ENCODE measurements at regions not wholly inside any gene's neighbourhood (a gene's known extent, or its start where the extent isn't known, plus 50 kb on each side); places are given as distances from the start of the nearest gene placed in this dataset.

DNA sequence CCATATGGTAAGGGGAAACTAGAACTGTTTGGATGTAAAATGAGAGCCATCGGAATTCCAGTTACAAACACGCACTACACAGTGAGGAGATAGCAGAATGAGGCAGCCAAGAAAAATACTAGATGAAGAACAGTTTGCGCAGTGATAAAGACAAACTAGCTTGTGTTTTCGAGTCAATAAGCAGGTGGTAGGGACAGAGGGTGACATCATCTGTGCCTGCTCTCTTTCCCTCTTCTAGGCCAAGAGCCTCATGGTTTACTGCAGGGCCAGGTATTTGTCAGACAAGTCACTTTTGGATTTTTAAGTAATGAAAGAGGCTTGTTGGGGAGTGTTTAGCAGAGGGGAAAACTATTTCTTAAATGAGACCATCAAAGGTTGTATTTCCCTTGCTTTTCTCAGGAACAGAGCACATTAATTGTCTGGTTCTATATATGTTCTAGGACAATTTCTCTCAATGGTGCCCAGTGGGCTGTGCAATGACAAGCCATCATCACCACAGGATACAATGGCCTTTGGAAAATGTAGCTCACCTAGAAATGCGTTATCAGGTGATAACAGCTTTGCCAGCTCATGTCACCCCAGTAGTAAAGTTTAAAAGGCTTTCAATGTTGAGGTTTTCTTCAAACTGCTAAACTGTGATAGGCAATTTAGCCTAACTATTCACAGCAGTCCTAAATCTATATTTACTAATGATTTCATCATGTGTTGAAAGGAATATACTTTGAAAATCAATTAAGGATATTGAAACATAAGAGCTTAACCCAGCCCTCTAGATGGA lies 1210.3 kb upstream of the ZEB2 start:
- Histone ChIP-seq H3K36me3 (no peaks in the 10 kb centered on the region), H3K27me3 (no peaks in the 10 kb centered on the region), H3K27ac (no peak overlapping the region), H3K4me3 (ENCODE audit: low read depth in 1 of 2, low read length in 1 of 2) (no peak overlapping the region), H3K9me3 (no peaks in the 10 kb centered on the region), H3K4me1 (ENCODE audit: control insufficient read depth in 1 of 2, insufficient read depth in 1 of 2, low read depth in 1 of 2, low read length in 1 of 2) (peaks cover 0 to 5% of the 10 kb centered on the region in 2 experiments)
- TF ChIP-seq, protein P1, sequence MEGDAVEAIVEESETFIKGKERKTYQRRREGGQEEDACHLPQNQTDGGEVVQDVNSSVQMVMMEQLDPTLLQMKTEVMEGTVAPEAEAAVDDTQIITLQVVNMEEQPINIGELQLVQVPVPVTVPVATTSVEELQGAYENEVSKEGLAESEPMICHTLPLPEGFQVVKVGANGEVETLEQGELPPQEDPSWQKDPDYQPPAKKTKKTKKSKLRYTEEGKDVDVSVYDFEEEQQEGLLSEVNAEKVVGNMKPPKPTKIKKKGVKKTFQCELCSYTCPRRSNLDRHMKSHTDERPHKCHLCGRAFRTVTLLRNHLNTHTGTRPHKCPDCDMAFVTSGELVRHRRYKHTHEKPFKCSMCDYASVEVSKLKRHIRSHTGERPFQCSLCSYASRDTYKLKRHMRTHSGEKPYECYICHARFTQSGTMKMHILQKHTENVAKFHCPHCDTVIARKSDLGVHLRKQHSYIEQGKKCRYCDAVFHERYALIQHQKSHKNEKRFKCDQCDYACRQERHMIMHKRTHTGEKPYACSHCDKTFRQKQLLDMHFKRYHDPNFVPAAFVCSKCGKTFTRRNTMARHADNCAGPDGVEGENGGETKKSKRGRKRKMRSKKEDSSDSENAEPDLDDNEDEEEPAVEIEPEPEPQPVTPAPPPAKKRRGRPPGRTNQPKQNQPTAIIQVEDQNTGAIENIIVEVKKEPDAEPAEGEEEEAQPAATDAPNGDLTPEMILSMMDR (IDR thresholded peaks at IDR 0.05): no peak

DNA sequence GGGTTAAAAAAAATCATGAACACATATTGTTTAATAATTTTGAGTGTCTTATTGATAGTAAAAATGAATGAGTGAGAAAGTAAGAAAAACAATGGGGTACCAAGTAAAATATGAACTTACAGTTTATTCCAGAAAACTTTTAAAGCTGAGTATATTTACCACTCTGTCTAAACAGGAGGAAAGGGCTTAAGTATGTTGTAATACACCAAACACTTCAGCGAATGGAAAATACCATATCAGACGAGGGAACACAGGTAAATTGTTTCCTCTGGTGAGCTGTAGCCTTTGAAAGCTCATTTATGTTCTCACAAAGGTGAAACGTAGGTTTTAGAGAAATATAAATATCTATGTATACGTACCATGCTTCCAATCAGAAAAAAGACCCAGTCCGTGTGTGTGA lies 1209.6 kb upstream of the ZEB2 start:
- Histone ChIP-seq H3K27me3 (no peaks in the 10 kb centered on the region), H3K9me3 (no peaks in the 10 kb centered on the region), H3K4me3 (ENCODE audit: low read depth in 1 of 2, low read length in 1 of 2) (no peak overlapping the region), H3K27ac (no peak overlapping the region), H3K4me1 (ENCODE audit: control insufficient read depth in 1 of 2, insufficient read depth in 1 of 2, low read depth in 1 of 2, low read length in 1 of 2) (peaks cover 0 to 5% of the 10 kb centered on the region in 2 experiments), H3K36me3 (no peaks in the 10 kb centered on the region)
- TF ChIP-seq, protein P1 (IDR thresholded peaks at IDR 0.05): no peak

DNA sequence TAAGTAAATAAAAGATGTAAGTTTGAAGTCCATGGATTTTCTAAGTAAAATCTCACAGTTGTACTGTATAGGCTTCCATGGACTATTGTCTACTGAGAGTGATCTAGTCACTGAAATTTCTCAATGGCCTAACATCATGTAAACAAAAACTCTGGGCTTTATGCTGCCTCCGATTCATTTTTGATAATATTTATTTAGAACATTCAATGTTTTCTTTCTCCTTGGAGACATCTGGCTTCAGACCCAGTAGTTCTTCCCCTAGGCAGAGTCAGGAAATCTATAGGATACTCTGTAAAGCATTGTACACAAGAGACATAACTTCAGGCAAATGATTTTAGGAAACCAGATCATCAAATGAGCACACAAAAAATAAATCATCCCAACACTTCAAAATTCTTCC lies 1208.6 kb upstream of the ZEB2 start:
- no peaks in the 10 kb centered on the region for H3K27me3 ChIP-seq
- no peaks in the 10 kb centered on the region for H3K9me3 ChIP-seq
- H3K4me1 ChIP-seq (ENCODE audit: control insufficient read depth in 1 of 2, insufficient read depth in 1 of 2, low read depth in 1 of 2, low read length in 1 of 2): peaks cover 0 to 5% of the 10 kb centered on the region in 2 experiments
- TF ChIP-seq, protein P1 (IDR thresholded peaks at IDR 0.05): no peak
- H3K36me3 ChIP-seq: no peaks in the 10 kb centered on the region
- no peak overlapping the region for H3K4me3 ChIP-seq (ENCODE audit: low read depth in 1 of 2, low read length in 1 of 2)
- H3K27ac ChIP-seq: no peak overlapping the region

DNA sequence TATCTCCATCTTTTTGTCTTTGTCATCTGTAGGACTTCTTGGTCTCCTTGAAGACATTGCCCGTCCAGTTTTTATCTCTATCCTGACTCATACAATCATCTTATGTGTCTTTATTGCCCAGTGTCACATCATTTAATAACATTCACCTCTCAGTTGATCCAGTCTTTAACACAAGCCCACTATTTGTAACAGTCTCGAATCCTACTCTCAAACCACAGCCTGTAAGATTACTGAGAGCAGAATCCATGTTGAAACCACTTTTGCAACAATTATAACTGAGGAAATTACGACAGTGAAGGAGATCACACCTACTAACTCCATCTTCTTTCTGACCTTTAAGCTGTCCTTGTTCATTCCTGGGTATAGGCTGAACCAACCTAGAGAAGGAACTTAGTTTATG lies 1206.0 kb upstream of the ZEB2 start:
- no peaks in the 10 kb centered on the region for H3K27me3 ChIP-seq
- no peaks in the 10 kb centered on the region for H3K36me3 ChIP-seq
- H3K4me3 ChIP-seq (ENCODE audit: low read depth in 1 of 2, low read length in 1 of 2): no peak overlapping the region
- TF ChIP-seq, protein P1 (IDR thresholded peaks at IDR 0.05): no peak
- peaks cover 0 to 5% of the 10 kb centered on the region in 2 experiments for H3K4me1 ChIP-seq (ENCODE audit: control insufficient read depth in 1 of 2, insufficient read depth in 1 of 2, low read depth in 1 of 2, low read length in 1 of 2)
- H3K27ac ChIP-seq: no peak overlapping the region
- no peaks in the 10 kb centered on the region for H3K9me3 ChIP-seq

DNA sequence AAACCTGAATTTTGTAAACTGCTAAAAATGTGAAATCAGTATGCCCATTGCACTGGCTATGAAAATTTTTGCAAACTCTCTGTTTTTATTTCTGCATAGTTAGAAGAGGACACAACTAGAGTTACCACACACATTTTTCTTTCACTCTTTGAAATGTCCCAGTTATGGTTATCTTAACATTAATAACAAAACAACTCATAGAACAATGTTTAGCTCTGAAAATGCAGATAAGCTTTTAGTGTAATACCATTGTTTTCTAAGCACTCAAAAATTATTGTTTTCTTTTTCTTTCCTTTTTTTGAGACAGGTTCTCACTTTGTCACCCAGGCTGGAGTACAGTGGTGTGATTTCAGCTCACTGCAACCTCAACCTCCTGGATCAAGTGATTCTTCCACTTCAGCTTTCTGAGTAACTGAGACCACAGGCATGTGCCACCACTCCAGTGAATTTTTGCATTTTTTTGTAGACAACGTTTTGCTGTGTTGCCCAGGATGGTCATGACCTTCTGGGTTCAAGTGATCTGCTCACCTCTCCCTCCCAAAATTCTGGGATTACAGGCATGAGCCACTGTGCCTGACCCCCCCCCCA lies 1204.5 kb upstream of the ZEB2 start:
- Histone ChIP-seq H3K9me3 (no peaks in the 10 kb centered on the region), H3K4me3 (ENCODE audit: low read depth in 1 of 2, low read length in 1 of 2) (no peak overlapping the region)
- TF ChIP-seq, protein P1 (IDR thresholded peaks at IDR 0.05): no peak

More for the DNA sequence above, 1204.5 kb upstream of the ZEB2 start:
- peaks cover 0 to 5% of the 10 kb centered on the region in 2 experiments for H3K4me1 ChIP-seq (ENCODE audit: control insufficient read depth in 1 of 2, insufficient read depth in 1 of 2, low read depth in 1 of 2, low read length in 1 of 2)
- H3K36me3 ChIP-seq: no peaks in the 10 kb centered on the region
- no peak overlapping the region for H3K27ac ChIP-seq
- no peaks in the 10 kb centered on the region for H3K27me3 ChIP-seq

All from neutrophil (primary cell).